Uterus (tissue), 2 donors: ENCODE measurements at regions not wholly inside any gene's neighbourhood (a gene's known extent, or its start where the extent isn't known, plus 50 kb on each side); places are given as distances from the start of the nearest gene placed in this dataset.

Experiments
- CTCF ChIP-seq, 4 experiments: fragments of 200-600 bp in 2 of 4; fragments of 450-650 bp in 2 of 4; sonication (generic) in 2 of 4; IDR thresholded peaks; one replicate each; pipeline ENCODE4 v1.5.1; 2016 to 2019; ENCODE audit warnings: antibody characterized with exemption in 4 of 4, mild to moderate bottlenecking in 2 of 4, moderate library complexity in 1 of 4
- POLR2A ChIP-seq, 2 donors: fragments of 450-650 bp; IDR thresholded peaks; one replicate each; pipeline ENCODE4 v1.6.1; 2016; ENCODE audit warnings: antibody characterized with exemption in 2 of 2, mild to moderate bottlenecking in 1 of 2, moderate library complexity in 1 of 2

GRCh38 chr5:135170500-135170899 is 136.5 kb upstream of the PITX1 start:
- TF ChIP-seq CTCF (IDR thresholded peaks at IDR 0.05) (no peak), POLR2A (IDR thresholded peaks at IDR 0.05) (no peak)
